ENCODE measurements at regions not wholly inside any gene's neighbourhood (a gene's known extent, or its start where the extent isn't known, plus 50 kb on each side); places are given as distances from the start of the nearest gene placed in this dataset.

- TF ChIP-seq, protein P1, sequence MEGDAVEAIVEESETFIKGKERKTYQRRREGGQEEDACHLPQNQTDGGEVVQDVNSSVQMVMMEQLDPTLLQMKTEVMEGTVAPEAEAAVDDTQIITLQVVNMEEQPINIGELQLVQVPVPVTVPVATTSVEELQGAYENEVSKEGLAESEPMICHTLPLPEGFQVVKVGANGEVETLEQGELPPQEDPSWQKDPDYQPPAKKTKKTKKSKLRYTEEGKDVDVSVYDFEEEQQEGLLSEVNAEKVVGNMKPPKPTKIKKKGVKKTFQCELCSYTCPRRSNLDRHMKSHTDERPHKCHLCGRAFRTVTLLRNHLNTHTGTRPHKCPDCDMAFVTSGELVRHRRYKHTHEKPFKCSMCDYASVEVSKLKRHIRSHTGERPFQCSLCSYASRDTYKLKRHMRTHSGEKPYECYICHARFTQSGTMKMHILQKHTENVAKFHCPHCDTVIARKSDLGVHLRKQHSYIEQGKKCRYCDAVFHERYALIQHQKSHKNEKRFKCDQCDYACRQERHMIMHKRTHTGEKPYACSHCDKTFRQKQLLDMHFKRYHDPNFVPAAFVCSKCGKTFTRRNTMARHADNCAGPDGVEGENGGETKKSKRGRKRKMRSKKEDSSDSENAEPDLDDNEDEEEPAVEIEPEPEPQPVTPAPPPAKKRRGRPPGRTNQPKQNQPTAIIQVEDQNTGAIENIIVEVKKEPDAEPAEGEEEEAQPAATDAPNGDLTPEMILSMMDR (IDR thresholded peaks at IDR 0.05), result no peak
- TF ChIP-seq POLR2A (IDR thresholded peaks at IDR 0.05), result no peak
- no peak for TF ChIP-seq EP300 (IDR thresholded peaks at IDR 0.05)
Observed at GRCh38 chr12:28063355-28063880, 90.9 kb upstream of the PTHLH start.
